ENCODE measurements at regions not wholly inside any gene's neighbourhood (a gene's known extent, or its start where the extent isn't known, plus 50 kb on each side); places are given as distances from the start of the nearest gene placed in this dataset.

DNA sequence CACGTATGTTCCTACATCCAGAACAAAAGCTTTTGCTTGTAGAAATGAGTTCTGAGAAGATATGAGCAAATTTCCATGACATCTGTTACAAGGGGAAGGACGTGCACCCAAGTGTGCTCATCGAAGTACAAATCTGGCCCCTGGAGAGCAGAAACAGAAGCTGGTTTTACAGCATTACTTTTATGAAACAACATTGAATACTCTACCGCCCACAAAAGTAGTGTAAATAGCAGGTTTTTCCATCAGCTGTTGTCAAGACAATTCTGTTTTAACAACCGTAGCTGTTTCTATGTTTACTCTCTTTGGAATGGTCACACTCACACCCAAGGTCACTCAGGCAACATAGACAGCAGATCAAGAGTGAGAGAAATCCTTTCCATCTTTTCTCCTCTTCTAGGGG is 114.2 kb upstream of the SSTR4 start:
- TF ChIP-seq TAF1 (IDR thresholded peaks at IDR 0.05; ENCODE audit: borderline replicate concordance, low read depth, low read length) (no peak), POLR2AphosphoS5 (IDR thresholded peaks at IDR 0.05; ENCODE audit: low read depth, low read length) (no peak)

All from GM12892 (cell line).